ENCODE measurements at regions not wholly inside any gene's neighbourhood (a gene's known extent, or its start where the extent isn't known, plus 50 kb on each side); places are given as distances from the start of the nearest gene placed in this dataset.

- no peak for TF ChIP-seq ZSCAN18 (tag by site-specific recombination; IDR thresholded peaks at IDR 0.05)
- TF ChIP-seq ZNF169 (tag by site-specific recombination; IDR thresholded peaks at IDR 0.05): no peak
- TF ChIP-seq ZNF366 (tag by site-specific recombination; conservative IDR thresholded peaks at IDR 0.05): no peak
- no peak for TF ChIP-seq ZNF114 (tag by site-specific recombination; IDR thresholded peaks at IDR 0.05)
- TF ChIP-seq ZNF596 (tag by site-specific recombination; IDR thresholded peaks at IDR 0.05): no peak
- no peak for TF ChIP-seq SP2 (tag by site-specific recombination; IDR thresholded peaks at IDR 0.05)
- no peak for TF ChIP-seq ZBTB49 (tag by site-specific recombination; IDR thresholded peaks at IDR 0.05; ENCODE audit: low read depth)
- no peak for TF ChIP-seq HOXD13 (CRISPR knock-in tag; IDR thresholded peaks at IDR 0.05; ENCODE audit: borderline replicate concordance)
- no peak for TF ChIP-seq ZSCAN23 (tag by site-specific recombination; IDR thresholded peaks at IDR 0.05)
- TF ChIP-seq ZNF280C (tag by site-specific recombination; IDR thresholded peaks at IDR 0.05): no peak
- TF ChIP-seq ZNF24 (tag by site-specific recombination; IDR thresholded peaks at IDR 0.05): no peak
- no peak for TF ChIP-seq FEZF1 (tag by site-specific recombination; IDR thresholded peaks at IDR 0.05)
- TF ChIP-seq KLF7 (tag by site-specific recombination; IDR thresholded peaks at IDR 0.05; ENCODE audit: borderline replicate concordance): no peak
- TF ChIP-seq ZNF155 (tag by site-specific recombination; IDR thresholded peaks at IDR 0.05): no peak
- no peak for TF ChIP-seq ZNF426 (tag by site-specific recombination; IDR thresholded peaks at IDR 0.05)
- no peak for TF ChIP-seq YY2 (tag by site-specific recombination; IDR thresholded peaks at IDR 0.05)
- no peak for TF ChIP-seq ZNF548 (tag by site-specific recombination; IDR thresholded peaks at IDR 0.05)
- TF ChIP-seq ZNF248 (tag by site-specific recombination; IDR thresholded peaks at IDR 0.05): no peak
- no peak for TF ChIP-seq ZNF785 (tag by site-specific recombination; IDR thresholded peaks at IDR 0.05)
- Histone ChIP-seq H3K36me3 (ENCODE audit: control insufficient read depth in 2 of 2, insufficient read depth in 1 of 2, low read length in 2 of 2) (no peaks in the 10 kb centered on the region), H3K4me1 (ENCODE audit: control insufficient read depth, insufficient read depth, low read length) (no peaks in the 10 kb centered on the region), H3K9me3 (ENCODE audit: control insufficient read depth, insufficient read depth, low read depth, low read length) (no peaks in the 10 kb centered on the region), H3K27ac (ENCODE audit: extremely low read depth, low read depth, low read length) (no peak overlapping the region), H3K4me3 (ENCODE audit: low read depth, low read length) (no peak overlapping the region)
- ChIA-PET CTCF (no interaction called here), POLR2A (no interaction called here)
These were observed 133.2 kb upstream of the DPH6 start for GRCh38 chr15:35679186-35679585.

GRCh38 chr15:35680951-35681350 is 135.0 kb upstream of the DPH6 start:
- Histone ChIP-seq H3K4me3 (ENCODE audit: low read depth, low read length) (no peak overlapping the region), H3K27ac (ENCODE audit: extremely low read depth, low read depth, low read length) (no peak overlapping the region), H3K36me3 (ENCODE audit: control insufficient read depth in 2 of 2, insufficient read depth in 1 of 2, low read length in 2 of 2) (no peaks in the 10 kb centered on the region), H3K4me1 (ENCODE audit: control insufficient read depth, insufficient read depth, low read length) (no peaks in the 10 kb centered on the region), H3K9me3 (ENCODE audit: control insufficient read depth, insufficient read depth, low read depth, low read length) (no peaks in the 10 kb centered on the region)
- POLR2A ChIA-PET: no interaction called here
- CTCF ChIA-PET: no interaction called here
- TF ChIP-seq ZSCAN5A (tag by site-specific recombination; IDR thresholded peaks at IDR 0.05) (no peak), ZNF121 (tag by site-specific recombination; IDR thresholded peaks at IDR 0.05) (no peak), ZNF292 (tag by site-specific recombination; IDR thresholded peaks at IDR 0.05; ENCODE audit: borderline replicate concordance, low read depth) (no peak), ZBTB11 (tag by site-specific recombination; conservative IDR thresholded peaks at IDR 0.05; ENCODE audit: low read depth) (no peak), ZNF596 (tag by site-specific recombination; IDR thresholded peaks at IDR 0.05) (no peak), ZNF639 (tag by site-specific recombination; IDR thresholded peaks at IDR 0.05) (no peak), SP7 (tag by site-specific recombination; IDR thresholded peaks at IDR 0.05) (no peak)

Data from HEK293 (cell line).